UCSD-AML1 (cell line): ENCODE measurements at regions not wholly inside any gene's neighbourhood (a gene's known extent, or its start where the extent isn't known, plus 50 kb on each side); places are given as distances from the start of the nearest gene placed in this dataset.
"Not testable (repeated sequence)": the region's sequence is repeated elsewhere in the genome, so short reads cannot be mapped to it uniquely, and the experiment has no call there.

Source experiments
- DNase-seq: peaks from one replicate; lab custom pipeline; 2025; ENCODE audit not compliant: unreplicated experiment; lab: John Stamatoyannopoulos, UW

- DNase-seq: no peak
Measured at GRCh38 chr4:141518222-141518621, 118.2 kb upstream of the IL15 start.

DNA sequence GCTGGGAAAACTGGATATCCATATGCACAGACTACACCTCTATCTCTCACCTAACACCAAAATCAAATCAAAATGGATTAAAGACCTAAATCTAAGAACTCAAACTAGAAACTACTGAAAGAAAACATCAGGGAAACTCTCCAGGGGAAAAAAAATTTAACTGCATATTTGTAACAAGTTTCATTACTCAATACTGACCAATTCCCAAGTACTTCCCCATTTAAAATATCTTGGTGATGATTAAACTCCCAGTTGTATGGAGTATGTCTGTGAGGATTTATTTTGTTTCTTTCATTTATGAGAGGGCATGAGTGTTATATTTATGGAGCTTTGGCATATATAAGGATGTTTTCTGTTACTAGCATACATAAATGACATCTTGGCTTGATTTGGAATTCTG lies 112.3 kb upstream of the IL15 start:
- no peak for DNase-seq

DNA sequence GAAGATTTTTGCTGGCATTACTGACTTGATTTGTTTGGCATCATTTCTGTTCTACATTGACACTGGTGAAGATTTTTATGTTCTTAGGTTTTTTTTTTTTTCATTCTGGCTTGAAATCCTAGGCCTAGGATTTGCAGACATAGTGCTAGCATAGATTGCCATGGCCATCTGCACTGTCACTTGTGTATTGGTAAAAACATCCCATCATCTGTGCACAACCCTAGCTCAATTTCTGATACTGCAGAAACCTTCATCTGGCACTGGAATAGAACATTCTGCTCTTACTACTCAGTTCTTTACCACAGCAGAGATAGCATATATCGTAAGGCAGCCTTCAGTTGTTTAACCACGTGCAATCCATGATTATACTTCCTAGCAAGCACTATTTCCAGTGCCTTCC lies 111.5 kb upstream of the IL15 start:
- DNase-seq: no peak

GRCh38 chr4:141530627-141531026 lies 105.8 kb upstream of the IL15 start:
- DNase-seq: no peak

DNA sequence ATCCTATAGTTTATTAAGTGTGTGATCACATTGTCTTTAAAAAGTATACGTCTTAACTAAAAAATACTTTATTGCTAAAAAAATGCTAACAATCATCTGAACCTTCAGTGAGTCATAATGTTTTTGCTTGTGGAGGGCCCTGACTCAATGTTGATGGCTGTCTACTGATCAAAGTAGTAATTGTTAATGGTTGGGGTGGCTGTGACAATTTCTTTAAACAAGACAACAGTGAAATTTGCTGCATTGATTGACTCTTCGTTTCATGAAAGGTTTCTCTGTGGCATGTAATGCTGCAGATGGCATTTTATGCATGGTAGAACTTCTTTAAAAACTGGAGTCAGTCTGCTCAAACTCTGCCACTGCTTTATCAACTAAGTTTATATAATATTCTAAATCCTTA lies 101.4 kb upstream of the IL15 start:
- DNase-seq: no peak

DNA sequence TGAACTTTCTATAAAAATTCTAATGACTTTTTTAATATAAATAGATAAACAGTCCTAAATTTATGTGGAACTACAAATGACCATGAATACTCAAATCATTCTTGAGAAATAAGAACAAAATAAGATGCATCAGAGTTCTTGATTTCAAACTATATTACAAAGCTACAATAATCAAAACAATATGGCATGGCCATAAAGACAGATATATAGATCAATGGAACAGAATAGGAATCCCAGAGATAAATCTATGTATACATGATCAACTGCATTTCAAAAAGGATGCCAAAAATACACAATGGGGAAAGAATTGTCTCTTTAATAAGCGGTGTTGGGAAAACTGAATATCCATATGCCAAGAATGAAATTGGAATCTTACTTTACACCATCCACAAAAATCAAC lies 98.4 kb upstream of the IL15 start:
- no peak for DNase-seq

DNA sequence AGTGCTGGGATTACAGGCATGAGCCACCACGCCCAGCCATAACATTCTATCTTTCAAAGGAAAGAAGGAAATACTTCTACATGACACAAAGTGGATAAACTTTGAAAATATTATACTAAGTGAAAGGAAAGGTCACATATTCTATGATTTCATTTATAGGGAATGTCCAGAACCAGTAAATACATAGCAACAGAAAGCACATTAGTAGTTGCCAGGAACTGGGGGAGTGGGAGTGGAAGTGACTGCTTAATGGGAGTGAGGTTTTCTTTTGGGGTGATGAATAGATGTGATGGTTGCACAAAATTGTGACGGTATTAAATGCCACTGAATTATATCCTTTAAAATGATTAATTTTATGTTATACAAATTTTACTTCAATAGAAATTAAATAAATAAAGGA lies 95.7 kb upstream of the IL15 start:
- DNase-seq: no peak

GRCh38 chr4:141541851-141542250 lies 94.5 kb upstream of the IL15 start:
- no peak for DNase-seq

DNA sequence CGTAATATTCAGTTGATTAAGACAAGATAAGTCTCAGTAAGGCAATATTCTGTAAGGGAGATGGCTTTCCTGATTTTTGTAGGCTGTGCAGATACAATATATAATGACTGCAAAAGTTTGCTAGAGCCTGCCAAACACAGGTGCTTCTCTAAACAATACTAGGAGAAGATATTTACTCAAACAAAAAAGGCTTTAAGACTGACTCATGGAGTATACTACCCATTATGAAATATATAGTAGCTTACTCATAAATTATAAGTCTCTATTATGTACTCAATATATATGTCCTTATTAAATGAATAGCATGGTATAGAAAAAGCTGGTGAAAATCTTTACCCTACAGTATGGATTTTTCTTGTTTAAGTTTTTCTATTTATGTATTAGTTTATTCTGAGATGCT lies 93.2 kb upstream of the IL15 start:
- DNase-seq: no peak

DNA sequence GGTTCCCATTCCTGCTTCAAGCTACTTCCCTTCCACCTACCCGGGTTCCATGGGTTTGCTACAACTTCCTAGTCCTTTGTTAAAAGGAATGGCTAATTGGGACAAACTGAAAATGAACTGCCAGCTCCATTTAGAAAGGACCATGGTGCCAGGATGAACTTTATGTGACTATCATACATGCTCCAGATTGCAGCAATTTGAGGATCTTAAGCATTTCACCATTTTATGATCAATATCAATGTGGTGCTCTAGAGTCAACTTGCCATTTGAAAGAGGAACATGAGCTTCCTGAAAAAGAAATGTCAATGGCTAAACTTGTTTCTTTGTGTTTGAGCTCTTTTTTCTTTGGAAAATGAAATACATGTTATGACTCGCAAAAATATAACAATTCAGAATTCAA lies 92.7 kb upstream of the IL15 start:
- no peak for DNase-seq

GRCh38 chr4:141548791-141549190 lies 87.6 kb upstream of the IL15 start:
- DNase-seq: no peak

DNA sequence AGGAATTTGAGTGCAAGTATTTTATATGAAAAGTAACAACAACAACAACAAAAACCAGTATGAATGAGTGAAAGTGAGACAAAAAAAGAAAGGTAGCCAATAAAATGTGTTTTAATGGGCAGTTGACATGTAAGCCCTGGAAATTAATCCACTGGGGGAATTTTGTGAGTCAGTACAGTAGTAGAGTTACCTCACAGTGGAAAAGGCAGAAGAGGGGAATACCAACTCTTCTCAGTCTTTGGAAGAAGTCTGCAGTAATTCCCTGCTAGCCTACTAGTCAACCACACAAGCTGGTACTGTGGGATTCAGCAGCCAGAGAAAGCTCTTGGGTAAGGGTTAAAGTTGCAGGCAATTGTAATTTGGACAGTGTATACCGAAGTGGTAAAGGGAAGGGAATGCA lies 76.3 kb upstream of the IL15 start:
- DNase-seq: no peak

DNA sequence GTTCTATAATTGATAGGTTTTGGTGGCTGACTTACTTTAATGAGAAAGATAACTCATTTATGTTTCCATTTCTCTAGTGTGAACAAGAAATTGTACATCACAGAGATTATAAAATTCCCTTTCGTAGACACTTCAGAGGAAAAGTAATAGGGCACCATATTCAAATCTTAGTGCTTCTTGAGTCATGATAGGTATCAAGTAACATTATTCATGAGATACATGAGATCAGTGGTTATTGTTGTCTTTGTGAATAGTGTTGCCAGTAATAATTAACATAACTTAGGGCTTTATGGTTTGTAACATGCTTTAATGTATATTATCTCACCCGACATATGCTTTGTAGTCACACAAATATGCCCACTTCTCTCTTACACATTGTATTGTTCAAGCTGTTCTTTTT lies 73.7 kb upstream of the IL15 start:
- DNase-seq: no peak

- no peak for DNase-seq
Measured at GRCh38 chr4:141563723-141564122, 72.7 kb upstream of the IL15 start.

DNA sequence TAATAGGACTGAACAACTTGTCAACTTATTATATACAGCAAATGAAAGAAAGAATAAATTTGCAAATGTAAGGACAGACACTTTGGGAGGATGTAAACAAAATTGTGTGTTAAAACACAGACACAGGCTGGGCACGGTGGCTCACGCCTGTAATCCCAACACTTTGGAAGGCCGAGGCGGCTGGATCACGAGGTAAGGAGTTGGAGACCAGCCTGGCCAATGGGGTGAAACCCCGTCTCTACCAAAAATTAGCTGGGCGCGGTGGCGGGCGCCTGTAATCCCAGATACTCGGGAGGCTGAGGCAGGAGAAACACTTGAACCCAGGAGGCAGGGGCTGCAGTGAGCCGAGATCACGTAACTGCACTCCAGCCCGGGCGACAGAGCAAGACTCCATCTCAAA lies 71.4 kb upstream of the IL15 start:
- not testable (repeated sequence) for DNase-seq

- no peak for DNase-seq
Measured at GRCh38 chr4:141565379-141566089, 70.8 kb upstream of the IL15 start.

DNA sequence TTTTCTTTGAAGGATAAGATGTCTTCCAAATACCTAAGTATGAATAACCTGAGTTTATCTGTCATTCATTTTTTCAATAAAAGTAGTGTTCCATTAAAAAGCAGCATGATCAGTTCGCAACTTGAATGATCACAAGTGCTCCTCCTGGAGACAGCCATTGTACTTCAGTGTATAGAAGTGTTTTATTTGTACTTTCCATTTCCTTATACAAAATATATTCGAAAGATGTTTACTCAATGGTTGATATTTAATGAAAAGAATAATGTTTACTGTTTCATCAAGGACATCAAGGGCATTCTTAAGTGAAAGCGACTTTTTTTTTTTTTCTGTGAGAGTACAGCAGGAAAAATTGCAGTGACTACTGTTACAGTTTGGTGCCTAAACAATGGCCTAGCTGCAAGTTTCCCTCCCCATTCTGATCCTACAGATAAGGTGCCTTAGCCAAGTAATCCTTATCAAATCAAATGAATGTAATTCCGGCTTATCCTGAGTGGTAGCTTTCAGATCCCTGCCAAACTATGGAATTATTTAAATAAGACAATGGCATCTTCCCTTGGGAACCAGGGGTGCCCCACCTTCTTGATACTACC lies 69.0 kb upstream of the IL15 start:
- DNase-seq: no peak

DNA sequence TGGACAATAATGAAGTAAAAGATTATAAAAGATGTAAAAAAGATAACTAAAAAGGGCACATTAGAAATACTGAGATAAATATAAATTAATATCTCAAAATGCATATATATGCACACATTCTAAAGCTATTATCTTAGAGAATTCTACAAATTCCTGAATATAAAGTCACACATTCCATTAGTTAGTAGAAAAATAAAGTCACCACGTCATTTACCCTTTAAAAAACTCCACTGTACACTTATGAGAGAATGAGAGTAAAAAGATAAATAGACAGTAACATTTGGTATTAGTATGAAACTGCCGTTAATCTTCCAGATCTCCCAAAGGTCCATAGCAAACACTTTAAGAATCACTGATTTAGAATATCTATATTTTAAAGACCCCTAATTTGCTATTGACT lies 67.2 kb upstream of the IL15 start:
- DNase-seq: no peak

DNA sequence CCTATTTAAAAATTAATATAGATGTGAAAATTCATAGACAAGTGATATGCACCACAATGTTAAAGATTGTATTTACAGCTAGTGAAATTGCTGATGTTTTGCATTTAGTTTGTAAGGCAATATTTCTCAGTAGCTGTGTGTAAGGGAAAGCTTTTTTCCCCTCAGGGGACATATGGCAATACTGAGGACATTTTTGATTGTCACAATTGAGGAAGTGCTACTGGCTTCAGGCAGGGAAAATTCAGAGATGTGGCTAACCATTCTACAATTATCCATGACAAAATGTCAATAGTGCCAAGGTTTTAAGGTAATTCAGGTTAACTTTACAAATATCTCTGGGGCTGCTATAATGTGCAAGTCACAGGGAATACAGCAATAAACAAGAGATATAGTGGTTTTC lies 66.1 kb upstream of the IL15 start:
- no peak for DNase-seq

GRCh38 chr4:141571362-141571761 lies 65.0 kb upstream of the IL15 start:
- no peak for DNase-seq

DNA sequence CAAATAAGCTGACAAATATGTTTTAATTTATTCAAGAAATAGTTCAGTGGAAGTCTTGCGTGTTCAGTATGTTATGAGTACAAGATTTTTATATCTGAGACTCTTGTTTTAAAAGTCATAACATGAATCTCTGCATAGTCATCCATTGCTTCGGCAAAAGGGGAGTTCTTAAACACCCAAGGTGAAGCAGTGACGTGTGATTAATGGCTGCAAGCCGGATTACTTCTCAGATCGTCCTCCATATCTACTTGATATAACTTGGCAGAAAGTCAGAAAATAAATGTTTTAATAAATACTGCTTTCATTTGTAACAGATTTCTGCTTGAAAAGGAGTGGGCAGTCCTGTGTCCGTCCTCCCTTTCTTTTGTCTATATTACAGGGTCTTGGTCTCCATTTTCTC lies 64.6 kb upstream of the IL15 start:
- DNase-seq: no peak

- DNase-seq: no peak
Measured at GRCh38 chr4:141573678-141574077, 62.7 kb upstream of the IL15 start.

- DNase-seq: no peak
Measured at GRCh38 chr4:141575884-141576283, 60.5 kb upstream of the IL15 start.
